Coronary artery (tissue), 2 donors: ENCODE measurements at regions not wholly inside any gene's neighbourhood (a gene's known extent, or its start where the extent isn't known, plus 50 kb on each side); places are given as distances from the start of the nearest gene placed in this dataset.

ENCODE experiments used
- DNase-seq: peaks from one replicate; pipeline ENCODE4 v3.0.0-alpha.2; 2017; ENCODE audit warnings: low spot score
- H3K27ac ChIP-seq, 2 donors: fragments of 200-600 bp; sonication (generic); one replicate each; pipeline ENCODE4 v1.5.1; 2016 to 2019
- H3K4me3 ChIP-seq: fragments of 200-600 bp; sonication (generic); 2 replicates; pipeline ENCODE4 v1.5.1; 2016; ENCODE audit warnings: mild to moderate bottlenecking, moderate library complexity
- CTCF ChIP-seq: fragments of 200-600 bp; sonication (generic); IDR thresholded peaks from one replicate; pipeline ENCODE4 v1.5.1; 2019; ENCODE audit warnings: antibody characterized with exemption

GRCh38 chr19:30640252-30640965, 268.2 kb downstream of the ZNF536 start:
- no peak for DNase-seq
- no peak for TF ChIP-seq CTCF
- Histone ChIP-seq H3K4me3 (no peak overlapping the region), H3K27ac (no peak overlapping the region)

- Histone ChIP-seq H3K4me3 (no peak overlapping the region), H3K27ac (no peak overlapping the region)
- no peak for TF ChIP-seq CTCF
- no peak for DNase-seq
Measured at GRCh38 chr19:30638889-30639288, 266.7 kb downstream of the ZNF536 start.

GRCh38 chr19:30637926-30638325, 265.7 kb downstream of the ZNF536 start:
- no peak overlapping the region for H3K27ac ChIP-seq
- no peak for TF ChIP-seq CTCF
- no peak for DNase-seq
- H3K4me3 ChIP-seq: no peak overlapping the region

- TF ChIP-seq CTCF: no peak
- no peak overlapping the region for H3K27ac ChIP-seq
- DNase-seq: no peak
- H3K4me3 ChIP-seq: no peak overlapping the region
Measured at GRCh38 chr19:30634996-30635975, 263.1 kb downstream of the ZNF536 start.

GRCh38 chr19:30634131-30634830, 262.1 kb downstream of the ZNF536 start:
- DNase-seq: no peak
- H3K27ac ChIP-seq: no peak overlapping the region
- H3K4me3 ChIP-seq: no peak overlapping the region
- TF ChIP-seq CTCF: no peak

- no peak for TF ChIP-seq CTCF
- H3K27ac ChIP-seq: no peak overlapping the region
- no peak overlapping the region for H3K4me3 ChIP-seq
- no peak for DNase-seq
Measured at GRCh38 chr19:30631033-30631370, 258.8 kb downstream of the ZNF536 start.
